GM19351 (cell line): ENCODE measurements at regions not wholly inside any gene's neighbourhood (a gene's known extent, or its start where the extent isn't known, plus 50 kb on each side); places are given as distances from the start of the nearest gene placed in this dataset.

Experiments
- ATAC-seq: cut with Tn5 transposase; IDR thresholded peaks from one replicate; pipeline ENCODE4 v1.9.1; 2021; ENCODE audit warnings: mild to moderate bottlenecking, moderate library complexity; ENCODE audit not compliant: unreplicated experiment

- ATAC-seq = no peak
Observed at GRCh38 chr17:77426676-77427386, 286.1 kb downstream of the SEC14L1 start.

DNA sequence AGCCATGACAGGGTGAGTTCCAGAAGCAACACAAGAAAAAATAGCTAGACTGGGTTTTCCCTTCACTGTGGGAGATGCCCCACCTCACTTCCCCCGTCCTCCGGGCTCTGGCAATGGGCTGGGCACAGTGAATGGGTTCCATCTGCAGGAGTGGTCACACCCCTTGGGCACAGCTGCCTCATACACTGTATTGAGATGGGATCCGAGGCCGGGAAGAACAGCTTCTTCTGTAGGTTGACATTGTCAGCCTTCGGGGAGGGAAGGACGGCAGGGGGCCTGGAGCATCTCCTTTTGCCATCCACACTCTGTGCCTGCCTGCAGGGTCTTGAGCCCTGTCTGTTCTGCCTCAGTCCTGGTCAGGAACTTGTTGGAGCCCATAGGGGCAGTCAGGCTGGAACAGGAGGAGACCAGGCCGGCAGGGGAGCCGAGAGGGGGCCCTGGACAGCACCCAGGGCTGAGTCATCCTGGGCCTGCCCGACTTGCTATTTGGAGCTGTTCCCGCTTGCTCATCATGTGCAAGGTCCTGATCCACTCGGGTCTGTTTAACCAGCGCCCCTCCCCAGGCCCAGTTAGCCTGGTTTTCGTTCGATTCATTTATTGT lies 286.7 kb downstream of the SEC14L1 start:
- no peak for ATAC-seq

DNA sequence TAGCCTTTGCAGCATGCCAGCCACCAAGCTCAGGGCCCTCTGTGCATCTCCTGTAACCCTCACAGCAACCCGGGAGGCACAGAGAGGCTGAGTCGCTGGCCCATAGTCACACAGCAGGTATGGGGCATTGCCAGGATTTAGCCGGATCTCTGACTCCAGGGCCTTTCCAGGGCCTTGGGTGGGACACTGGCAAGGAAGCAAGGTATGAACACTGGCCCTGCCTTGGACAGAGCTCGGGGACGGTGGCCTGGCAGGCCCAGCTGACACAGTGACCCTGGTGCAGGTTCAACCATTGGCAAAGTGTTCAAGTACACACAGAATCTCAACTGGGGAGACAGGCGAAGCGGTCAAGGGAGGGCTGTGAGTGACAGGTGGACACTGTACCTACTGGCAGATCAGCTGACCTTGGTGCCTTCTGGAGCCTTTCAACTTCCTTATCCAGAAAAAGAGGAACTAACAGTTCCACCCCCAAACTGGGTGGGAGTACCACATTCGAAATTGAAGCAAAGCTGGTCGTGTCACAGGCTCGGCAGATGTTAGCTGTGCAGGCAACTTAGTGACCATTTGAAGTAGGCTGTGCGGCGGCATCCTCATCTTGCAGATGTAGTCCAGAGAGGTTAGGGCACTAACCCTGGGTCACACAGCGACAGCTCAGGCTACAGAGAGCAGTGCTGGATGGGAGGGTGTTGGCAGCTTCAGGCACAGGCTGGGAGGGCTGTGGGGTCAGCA lies 287.4 kb downstream of the SEC14L1 start:
- no peak for ATAC-seq

GRCh38 chr17:77428749-77429368 lies 288.1 kb downstream of the SEC14L1 start:
- no peak for ATAC-seq

GRCh38 chr17:77429369-77429968 lies 288.7 kb downstream of the SEC14L1 start:
- no peak for ATAC-seq

GRCh38 chr17:77429969-77430752 lies 289.4 kb downstream of the SEC14L1 start:
- no peak for ATAC-seq

- no peak for ATAC-seq
Observed at GRCh38 chr17:77432034-77432661, 291.4 kb downstream of the SEC14L1 start.

DNA sequence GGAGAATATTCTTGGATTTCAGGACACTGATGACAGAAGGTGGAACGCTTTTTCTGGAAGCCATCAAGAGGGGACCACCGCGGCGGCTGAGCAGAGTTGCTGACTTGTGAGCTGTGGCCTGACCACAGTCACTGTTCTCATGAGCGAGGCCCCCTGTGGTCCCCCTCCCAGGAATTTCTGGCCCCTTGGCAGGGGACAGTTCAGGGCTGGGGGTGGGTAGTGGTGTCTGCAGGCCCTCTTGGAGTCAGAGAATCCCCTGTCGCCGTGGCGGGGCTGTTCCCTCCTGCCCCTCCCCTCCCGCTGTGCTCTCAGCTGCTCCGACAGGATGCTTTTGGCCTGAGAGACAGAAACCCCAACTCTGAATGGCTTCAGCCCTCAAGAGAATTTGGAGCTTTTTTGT lies 292.0 kb downstream of the SEC14L1 start:
- no peak for ATAC-seq

DNA sequence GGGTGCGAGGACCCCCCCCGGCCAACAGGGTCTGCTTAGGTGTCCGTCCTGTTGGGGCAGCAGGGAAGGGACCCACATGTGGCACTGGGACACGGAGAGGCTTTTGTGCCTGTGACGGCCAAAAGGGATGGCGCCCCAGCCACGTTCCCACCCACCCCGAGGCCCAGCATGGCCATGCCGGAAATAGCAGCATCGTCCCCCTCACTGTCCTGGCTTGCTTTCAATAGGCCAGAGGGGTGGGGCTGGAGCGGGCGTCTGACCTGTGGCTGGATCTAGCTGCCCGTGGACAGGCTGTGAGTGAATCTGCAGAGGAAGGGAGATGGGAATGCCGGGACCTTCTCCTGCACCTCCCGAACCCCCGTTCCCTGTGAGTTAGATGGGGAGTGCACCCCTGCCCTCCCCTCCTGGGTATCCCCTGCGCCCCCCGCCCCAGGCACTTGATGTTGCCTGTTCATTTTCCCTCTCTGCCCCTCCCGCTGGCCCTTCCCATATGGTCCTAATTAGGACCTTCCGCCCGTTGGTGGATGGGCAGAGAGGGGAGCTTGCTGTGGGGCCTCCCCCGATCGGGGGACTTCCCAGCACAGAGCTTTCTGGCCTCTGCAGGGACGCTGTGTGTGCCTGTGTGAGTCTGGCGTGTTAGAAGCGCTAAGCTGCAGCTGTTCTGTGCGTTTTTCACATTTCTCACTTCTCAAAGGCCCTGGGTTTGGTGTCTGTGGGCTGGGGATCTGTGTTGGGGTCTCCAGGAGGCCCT lies 292.8 kb downstream of the SEC14L1 start:
- no peak for ATAC-seq

DNA sequence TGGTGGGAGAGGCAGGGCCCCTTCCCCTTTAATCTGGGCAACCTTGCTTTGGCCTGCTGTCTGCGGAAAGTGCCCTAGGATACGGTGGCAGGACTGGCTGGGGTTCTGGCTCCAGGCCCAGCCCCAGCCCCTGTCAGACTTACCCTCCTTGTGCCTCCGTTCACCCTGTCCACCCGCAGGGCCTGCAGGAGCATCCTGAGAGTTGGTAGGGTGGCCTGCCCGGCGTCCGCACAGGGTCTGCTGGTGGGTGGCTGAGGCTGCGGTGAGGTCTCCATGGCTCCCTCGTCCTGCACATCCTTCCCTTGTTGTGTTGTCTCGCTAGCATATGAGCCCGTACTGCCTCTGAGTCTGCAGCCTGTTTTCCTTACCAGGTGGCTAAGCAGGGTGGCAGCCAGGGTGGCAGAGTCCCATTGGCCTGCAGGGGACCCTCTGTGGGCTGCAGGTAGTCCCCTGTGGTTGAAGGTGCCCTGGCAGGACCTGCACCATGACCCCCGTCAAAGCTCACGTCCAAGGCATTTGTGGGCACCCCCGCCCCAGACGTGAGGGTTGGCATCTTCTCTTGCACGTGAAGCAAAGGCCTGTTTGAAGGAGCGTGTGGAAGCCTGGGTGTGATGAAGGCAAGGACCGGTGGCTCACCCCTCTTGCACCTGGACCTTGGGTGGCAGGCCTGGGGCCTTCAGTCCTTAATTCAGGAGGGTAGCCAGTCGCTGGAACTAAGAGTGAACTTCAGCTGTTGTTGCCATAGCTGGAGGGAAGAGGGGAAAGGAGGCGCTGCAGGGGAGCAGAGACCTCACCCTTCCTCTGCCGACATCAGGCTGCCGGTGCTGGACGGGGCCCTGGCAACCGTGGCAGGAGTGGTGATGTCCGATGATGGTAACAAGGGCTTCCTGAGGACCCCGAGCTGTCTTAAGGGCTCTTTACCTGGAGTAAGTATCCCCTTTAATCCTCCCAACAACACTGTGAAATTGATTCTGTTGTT lies 293.7 kb downstream of the SEC14L1 start:
- no peak for ATAC-seq

- ATAC-seq = no peak
Observed at GRCh38 chr17:77435272-77436057, 294.7 kb downstream of the SEC14L1 start.

DNA sequence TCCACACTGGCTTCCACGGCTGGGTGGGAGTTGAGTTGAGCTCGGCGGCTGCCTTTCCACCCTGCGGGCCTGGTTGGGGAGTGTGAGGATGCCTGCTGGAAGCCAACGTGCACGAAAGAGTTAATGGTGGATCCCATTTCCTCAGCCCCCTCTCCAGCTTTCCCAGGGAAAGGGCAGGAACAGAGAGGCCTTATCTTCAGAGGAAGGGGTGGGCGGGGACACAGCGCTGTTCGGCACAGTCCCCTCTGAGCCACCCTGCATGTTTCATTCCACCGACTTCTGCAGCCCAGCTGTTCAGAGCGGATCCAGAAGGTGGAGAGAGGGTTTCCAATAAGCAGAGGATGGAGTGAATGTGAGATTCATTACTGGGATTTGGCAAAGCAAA lies 295.3 kb downstream of the SEC14L1 start:
- ATAC-seq = no peak

GRCh38 chr17:77436481-77436880 lies 295.7 kb downstream of the SEC14L1 start:
- ATAC-seq = no peak

GRCh38 chr17:77437017-77437416 lies 296.2 kb downstream of the SEC14L1 start:
- ATAC-seq = no peak

GRCh38 chr17:77437747-77438146 lies 297.0 kb downstream of the SEC14L1 start:
- ATAC-seq = no peak

GRCh38 chr17:77438241-77439188 lies 297.7 kb downstream of the SEC14L1 start:
- no peak for ATAC-seq
